Neural crest cell (in vitro differentiated cells): ENCODE measurements at regions not wholly inside any gene's neighbourhood (a gene's known extent, or its start where the extent isn't known, plus 50 kb on each side); places are given as distances from the start of the nearest gene placed in this dataset.
"Not testable (repeated sequence)": the region's sequence is repeated elsewhere in the genome, so short reads cannot be mapped to it uniquely, and the experiment has no call there.

ENCODE experiments used
- DNase-seq: peaks from one replicate; pipeline ENCODE4 v3.0.0; 2021; ENCODE audit warnings: low read depth, mixed read lengths, low spot score
- H3K27ac Mint-ChIP-seq: one replicate; pipeline ENCODE4 v1.8.0; 2021; ENCODE audit warnings: mild to moderate bottlenecking, mixed read lengths; ENCODE audit not compliant: unreplicated experiment
- H3K27me3 Mint-ChIP-seq: 2 replicates; pipeline ENCODE4 v1.8.0; 2021; ENCODE audit warnings: low read depth, mild to moderate bottlenecking, mixed read lengths
- H3K36me3 Mint-ChIP-seq: 2 replicates; pipeline ENCODE4 v1.8.0; 2021; ENCODE audit warnings: low read depth, mild to moderate bottlenecking, mixed read lengths
- H3K4me1 Mint-ChIP-seq: 2 replicates; pipeline ENCODE4 v1.8.0; 2021; ENCODE audit warnings: mixed read lengths
- H3K4me3 Mint-ChIP-seq: one replicate; pipeline ENCODE4 v1.8.0; 2021; ENCODE audit warnings: mild to moderate bottlenecking, mixed read lengths
- H3K9me3 Mint-ChIP-seq: 2 replicates; pipeline ENCODE4 v1.8.0; 2021; ENCODE audit warnings: mixed read lengths
- CTCF ChIP-seq: fragments of 200-600 bp; sonication (generic); conservative IDR thresholded peaks from 2 replicates; pipeline ENCODE4 v1.5.0; 2021; ENCODE audit warnings: antibody characterized with exemption, mild to moderate bottlenecking

DNA sequence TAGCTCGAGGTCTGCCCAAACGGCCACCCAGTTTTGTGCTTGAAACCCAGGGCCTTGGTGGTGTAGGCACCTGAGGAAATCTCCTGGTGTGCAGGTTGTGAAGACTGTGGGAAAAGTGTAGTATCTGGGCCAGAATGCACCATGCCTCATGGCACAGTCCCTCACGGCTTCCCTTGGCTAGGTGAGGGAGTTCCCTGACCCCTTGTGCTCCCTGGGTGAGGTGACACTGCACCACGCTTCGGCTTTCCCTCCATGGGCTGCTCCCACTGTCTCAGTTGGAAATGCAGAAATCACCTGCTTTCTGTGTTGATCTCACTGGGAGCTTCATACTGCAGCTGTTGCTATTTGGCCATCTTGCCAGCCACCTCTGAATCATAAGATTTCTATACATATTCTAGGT, 62.4 kb upstream of the CDK6 start:
- no peak for TF ChIP-seq CTCF
- no peaks in the 10 kb centered on the region for H3K27me3 Mint-ChIP-seq
- peaks cover 6% of the 10 kb centered on the region for H3K36me3 Mint-ChIP-seq
- no peak for DNase-seq
- H3K27ac Mint-ChIP-seq, result no peak overlapping the region
- peaks cover 18% of the 10 kb centered on the region for H3K9me3 Mint-ChIP-seq
- no peaks in the 10 kb centered on the region for H3K4me1 Mint-ChIP-seq
- H3K4me3 Mint-ChIP-seq, result no peak overlapping the region

- not testable (repeated sequence) for H3K4me3 Mint-ChIP-seq, DNase-seq, H3K36me3 Mint-ChIP-seq, H3K27ac Mint-ChIP-seq, H3K27me3 Mint-ChIP-seq, H3K4me1 Mint-ChIP-seq
- H3K9me3 Mint-ChIP-seq, result peaks cover 18% of the 10 kb centered on the region
These were observed 58.5 kb upstream of the CDK6 start for GRCh38 chr7:92894857-92895256.

DNA sequence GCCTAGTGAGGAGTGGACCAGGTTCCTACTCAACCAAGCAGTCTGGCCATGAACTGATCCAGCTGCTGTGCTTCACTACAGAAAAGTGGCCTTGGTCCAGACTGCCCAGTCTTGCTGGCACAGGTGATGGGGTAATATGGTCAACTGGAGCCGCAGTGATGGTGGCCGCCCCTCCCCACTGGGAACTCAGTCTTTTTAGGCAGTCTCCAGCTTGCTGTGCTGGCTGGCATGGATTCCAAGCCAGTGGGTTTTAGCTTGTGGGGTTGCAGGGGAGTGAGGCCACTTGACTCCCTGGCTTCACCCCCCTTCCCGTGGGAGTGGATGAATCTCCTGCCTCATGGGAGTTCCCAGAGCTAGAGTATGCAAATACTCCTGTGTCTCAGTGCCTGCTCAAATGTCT, 52.7 kb upstream of the CDK6 start:
- Mint-ChIP-seq H3K4me3 (no peak overlapping the region), H3K27ac (no peak overlapping the region), H3K36me3 (no peaks in the 10 kb centered on the region), H3K9me3 (no peaks in the 10 kb centered on the region), H3K27me3 (no peaks in the 10 kb centered on the region), H3K4me1 (no peaks in the 10 kb centered on the region)
- TF ChIP-seq CTCF, result no peak
- no peak for DNase-seq
